ENCODE measurements at regions not wholly inside any gene's neighbourhood (a gene's known extent, or its start where the extent isn't known, plus 50 kb on each side); places are given as distances from the start of the nearest gene placed in this dataset.

DNA sequence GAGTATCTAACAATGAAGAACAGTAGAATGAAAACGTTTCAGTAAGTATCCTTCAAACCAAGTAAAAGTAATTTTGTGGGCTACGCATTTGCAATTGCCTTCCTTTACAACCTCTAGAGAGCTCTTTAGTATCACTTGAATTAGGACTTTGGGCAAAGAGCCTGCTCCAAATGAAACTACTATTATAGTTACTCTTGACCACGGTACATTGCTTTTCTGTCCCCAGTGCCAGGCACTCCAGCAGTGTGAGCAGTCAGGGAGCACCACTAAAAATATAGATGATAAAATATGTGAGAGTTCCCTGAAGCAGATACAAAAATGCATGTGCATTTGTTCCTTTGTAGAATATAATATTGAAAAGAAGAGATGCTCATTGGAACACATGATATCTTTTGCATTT, 450.1 kb upstream of the MANEA start:
- H3K14ac ChIP-seq (replicated peaks; ENCODE audit: low read depth, low read length) = no peak overlapping the region
- no CpG with 5 or more reads among the region's 3 CpGs for WGBS, 2 experiments (ENCODE audit: extremely low coverage in 2 of 2, insufficient read length in 1 of 2)
- H4K91ac ChIP-seq (ENCODE audit: insufficient read depth, low read depth, low read length) = no peak overlapping the region
- intact Hi-C loops (cut with micrococcal nuclease) (no loop called here), dilution Hi-C loops (cut with HindIII; ENCODE audit: low sequenced_read_pairs, unreplicated experiment) (no loop called here), in situ Hi-C loops (cut with MboI; ENCODE audit: low sequenced_read_pairs) (no loop called here)
- H4K8ac ChIP-seq (ENCODE audit: low read depth in 2 of 2, low read length in 2 of 2) = no peak overlapping the region
- CTCF ChIA-PET = no interaction called here
- H3K18ac ChIP-seq (ENCODE audit: low read depth, low read length) = no peak overlapping the region
- BruUV-seq (replicated peaks) = no TSS peak
- no peak overlapping the region for H3K9ac ChIP-seq (ENCODE audit: low read depth, low read length)
- no peaks in the 10 kb centered on the region for H4K20me1 ChIP-seq (ENCODE audit: insufficient read depth, low read length)
- H3K27me3 ChIP-seq (ENCODE audit: control insufficient read depth, insufficient read depth, low read length) = no peaks in the 10 kb centered on the region
- H3K9me1 ChIP-seq (ENCODE audit: insufficient read depth, low read length) = no peaks in the 10 kb centered on the region
- H2AK5ac ChIP-seq (ENCODE audit: low read depth, low read length) = no peak overlapping the region
- no peak overlapping the region for H4K5ac ChIP-seq (ENCODE audit: low read depth, low read length)
- H3K4me2 ChIP-seq (ENCODE audit: low read depth, low read length) = no peak overlapping the region
- no peak for ATAC-seq (ENCODE audit: low read depth)
- no peak overlapping the region for H2BK15ac ChIP-seq (ENCODE audit: low read depth, low read length)
- no peak overlapping the region for H2AFZ ChIP-seq (replicated peaks; ENCODE audit: low read length, poor library complexity)
- H3K27ac ChIP-seq (ENCODE audit: insufficient read depth, low read length) = no peak overlapping the region
- no peaks in the 10 kb centered on the region for H3K4me1 ChIP-seq (ENCODE audit: control insufficient read depth, insufficient read depth, low read length)
- POLR2A ChIA-PET (ENCODE audit: unreplicated experiment) = no interaction called here
- no peak overlapping the region for H3K4ac ChIP-seq (ENCODE audit: low read depth, low read length)
- H2BK120ac ChIP-seq (ENCODE audit: low read depth, low read length) = no peak overlapping the region
- no peaks in the 10 kb centered on the region for H3K79me1 ChIP-seq (ENCODE audit: low read depth in 1 of 2, low read length in 2 of 2)
- no peak overlapping the region for H3K23ac ChIP-seq (ENCODE audit: low read depth, low read length)
- no peaks in the 10 kb centered on the region for H3K36me3 ChIP-seq (ENCODE audit: control insufficient read depth, insufficient read depth, low read length)
- H3K56ac ChIP-seq (ENCODE audit: extremely low read depth, insufficient read depth, low read length) = no peak overlapping the region
- no peak overlapping the region for H3K4me3 ChIP-seq (ENCODE audit: insufficient read depth, low read depth, low read length)
- TF ChIP-seq, protein P1, sequence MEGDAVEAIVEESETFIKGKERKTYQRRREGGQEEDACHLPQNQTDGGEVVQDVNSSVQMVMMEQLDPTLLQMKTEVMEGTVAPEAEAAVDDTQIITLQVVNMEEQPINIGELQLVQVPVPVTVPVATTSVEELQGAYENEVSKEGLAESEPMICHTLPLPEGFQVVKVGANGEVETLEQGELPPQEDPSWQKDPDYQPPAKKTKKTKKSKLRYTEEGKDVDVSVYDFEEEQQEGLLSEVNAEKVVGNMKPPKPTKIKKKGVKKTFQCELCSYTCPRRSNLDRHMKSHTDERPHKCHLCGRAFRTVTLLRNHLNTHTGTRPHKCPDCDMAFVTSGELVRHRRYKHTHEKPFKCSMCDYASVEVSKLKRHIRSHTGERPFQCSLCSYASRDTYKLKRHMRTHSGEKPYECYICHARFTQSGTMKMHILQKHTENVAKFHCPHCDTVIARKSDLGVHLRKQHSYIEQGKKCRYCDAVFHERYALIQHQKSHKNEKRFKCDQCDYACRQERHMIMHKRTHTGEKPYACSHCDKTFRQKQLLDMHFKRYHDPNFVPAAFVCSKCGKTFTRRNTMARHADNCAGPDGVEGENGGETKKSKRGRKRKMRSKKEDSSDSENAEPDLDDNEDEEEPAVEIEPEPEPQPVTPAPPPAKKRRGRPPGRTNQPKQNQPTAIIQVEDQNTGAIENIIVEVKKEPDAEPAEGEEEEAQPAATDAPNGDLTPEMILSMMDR (conservative IDR thresholded peaks at IDR 0.05; ENCODE audit: low read depth, low read length) = no peak
- TF ChIP-seq FOS (IDR thresholded peaks at IDR 0.05; ENCODE audit: low read depth, low read length) (no peak), RCOR1 (IDR thresholded peaks at IDR 0.05; ENCODE audit: insufficient replicate concordance, low read length) (no peak), USF2 (IDR thresholded peaks at IDR 0.05; ENCODE audit: low read depth, low read length) (no peak), NFE2L2 (IDR thresholded peaks at IDR 0.05; ENCODE audit: low read depth, low read length) (no peak), CEBPB (IDR thresholded peaks at IDR 0.05; ENCODE audit: low read depth, low read length) (no peak), POLR2A (IDR thresholded peaks at IDR 0.05; ENCODE audit: low read depth, low read length) (no peak), CHD1 (IDR thresholded peaks at IDR 0.05; ENCODE audit: low read depth, low read length) (no peak), MAZ (IDR thresholded peaks at IDR 0.05; ENCODE audit: borderline replicate concordance, low read depth, low read length) (no peak), BHLHE40 (IDR thresholded peaks at IDR 0.05; ENCODE audit: low read depth, low read length) (no peak), RAD21 (IDR thresholded peaks at IDR 0.05; ENCODE audit: low read length) (no peak), SMC3 (IDR thresholded peaks at IDR 0.05; ENCODE audit: low read depth, low read length) (no peak), MXI1 (IDR thresholded peaks at IDR 0.05; ENCODE audit: borderline replicate concordance, low read depth, low read length) (no peak), MAFK (IDR thresholded peaks at IDR 0.05; ENCODE audit: low read depth, low read length) (no peak), RFX5 (IDR thresholded peaks at IDR 0.05; ENCODE audit: low read depth, low read length) (no peak)
- TF ChIP-seq, protein P2, sequence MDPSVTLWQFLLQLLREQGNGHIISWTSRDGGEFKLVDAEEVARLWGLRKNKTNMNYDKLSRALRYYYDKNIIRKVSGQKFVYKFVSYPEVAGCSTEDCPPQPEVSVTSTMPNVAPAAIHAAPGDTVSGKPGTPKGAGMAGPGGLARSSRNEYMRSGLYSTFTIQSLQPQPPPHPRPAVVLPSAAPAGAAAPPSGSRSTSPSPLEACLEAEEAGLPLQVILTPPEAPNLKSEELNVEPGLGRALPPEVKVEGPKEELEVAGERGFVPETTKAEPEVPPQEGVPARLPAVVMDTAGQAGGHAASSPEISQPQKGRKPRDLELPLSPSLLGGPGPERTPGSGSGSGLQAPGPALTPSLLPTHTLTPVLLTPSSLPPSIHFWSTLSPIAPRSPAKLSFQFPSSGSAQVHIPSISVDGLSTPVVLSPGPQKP (IDR thresholded peaks at IDR 0.05; ENCODE audit: borderline replicate concordance, low read depth, low read length) = no peak
- no peak for DNase-seq
- no peaks in the 10 kb centered on the region for H3K9me3 ChIP-seq (ENCODE audit: control insufficient read depth, insufficient read depth, low read length)
- H2BK5ac ChIP-seq (ENCODE audit: low read depth, low read length, poor library complexity, severe bottlenecking) = no peak overlapping the region
- no peak overlapping the region for H2AK9ac ChIP-seq (replicated peaks; ENCODE audit: low read depth, low read length, poor library complexity)
- H2BK20ac ChIP-seq (ENCODE audit: low read depth, low read length) = no peak overlapping the region

All from IMR-90 (cell line).